ENCODE measurements at regions not wholly inside any gene's neighbourhood (a gene's known extent, or its start where the extent isn't known, plus 50 kb on each side); places are given as distances from the start of the nearest gene placed in this dataset.
A peak's percentile ranks its signal among the peaks of the same experiment; 100 is the strongest.
"Not testable (repeated sequence)": the region's sequence is repeated elsewhere in the genome, so short reads cannot be mapped to it uniquely, and the experiment has no call there.

DNA sequence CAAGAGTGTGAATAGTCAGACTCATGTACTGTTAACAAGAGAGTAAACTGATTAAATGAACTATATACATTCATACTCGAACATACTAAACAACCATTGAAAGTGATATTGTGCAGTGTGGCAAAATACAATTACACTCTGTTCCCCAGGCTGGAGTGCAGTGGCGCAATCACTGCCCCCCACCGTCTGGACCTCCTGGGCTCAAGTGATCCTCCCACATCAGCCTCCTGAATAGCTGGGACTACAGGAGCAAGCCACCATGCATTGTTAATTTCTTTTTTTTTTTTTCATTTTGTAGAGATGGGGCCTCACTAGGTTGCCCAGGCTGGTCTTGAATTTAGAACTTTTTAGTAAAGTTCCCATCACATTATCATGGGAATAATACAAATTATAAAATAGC, 77.3 kb upstream of the LSM14A start:
- Histone ChIP-seq H3K36me3 (no peaks in the 10 kb centered on the region), H3K9me3 (ENCODE audit: low read depth) (no peaks in the 10 kb centered on the region), H3K4me2 (no peak overlapping the region), H3K4me3 (no peak overlapping the region), H3K27ac (no peak overlapping the region), H3K4me1 (peaks cover 3% of the 10 kb centered on the region), H3K27me3 (no peaks in the 10 kb centered on the region), H2AFZ (replicated peaks) (no peak overlapping the region), H4K20me1 (ENCODE audit: low read depth) (no peaks in the 10 kb centered on the region), H3K9ac (no peak overlapping the region), H3F3A (ENCODE audit: low read depth) (no peaks in the 10 kb centered on the region), H3K79me2 (ENCODE audit: low read depth) (no peaks in the 10 kb centered on the region)
- no peak overlapping the region for H3K4me3 Mint-ChIP-seq
- H3K4me1 Mint-ChIP-seq = peaks cover 12% of the 10 kb centered on the region
- TF ChIP-seq EZH2phosphoT487 (IDR thresholded peaks at IDR 0.05) (no peak), EZH2 (IDR thresholded peaks at IDR 0.05) (no peak), CTCF (IDR thresholded peaks at IDR 0.05) (no peak)
- peaks cover 7% of the 10 kb centered on the region for H3K27me3 Mint-ChIP-seq (ENCODE audit: insufficient read depth, low read depth)
- H3K27ac Mint-ChIP-seq = no peak overlapping the region
- no peaks in the 10 kb centered on the region for H3K36me3 Mint-ChIP-seq
- DNase-seq (ENCODE audit: low spot score) = no peak
- H3K9me3 Mint-ChIP-seq = peaks cover 2% of the 10 kb centered on the region

DNA sequence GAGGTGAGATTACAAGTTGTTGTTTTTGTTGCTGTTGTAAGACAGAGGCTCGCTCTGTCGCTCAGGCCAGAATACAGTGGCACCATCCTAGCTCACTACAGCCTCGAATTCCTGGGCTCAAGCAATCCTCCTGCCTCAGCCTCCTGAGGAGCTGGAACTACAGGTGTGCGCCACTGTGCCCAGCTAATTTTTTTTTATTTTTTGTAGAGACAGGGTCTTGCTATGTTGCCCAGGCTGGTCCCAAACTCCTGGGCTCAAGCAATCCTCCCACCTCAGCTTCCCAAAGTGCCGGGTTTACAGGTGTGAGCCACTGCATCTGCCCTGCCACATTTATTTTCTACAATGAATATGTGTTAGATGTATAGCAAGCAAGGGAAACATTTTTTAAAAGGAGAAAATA, 76.9 kb upstream of the LSM14A start:
- H3K27ac Mint-ChIP-seq, H3K36me3 Mint-ChIP-seq, H3K27ac ChIP-seq: not testable (repeated sequence)

DNA sequence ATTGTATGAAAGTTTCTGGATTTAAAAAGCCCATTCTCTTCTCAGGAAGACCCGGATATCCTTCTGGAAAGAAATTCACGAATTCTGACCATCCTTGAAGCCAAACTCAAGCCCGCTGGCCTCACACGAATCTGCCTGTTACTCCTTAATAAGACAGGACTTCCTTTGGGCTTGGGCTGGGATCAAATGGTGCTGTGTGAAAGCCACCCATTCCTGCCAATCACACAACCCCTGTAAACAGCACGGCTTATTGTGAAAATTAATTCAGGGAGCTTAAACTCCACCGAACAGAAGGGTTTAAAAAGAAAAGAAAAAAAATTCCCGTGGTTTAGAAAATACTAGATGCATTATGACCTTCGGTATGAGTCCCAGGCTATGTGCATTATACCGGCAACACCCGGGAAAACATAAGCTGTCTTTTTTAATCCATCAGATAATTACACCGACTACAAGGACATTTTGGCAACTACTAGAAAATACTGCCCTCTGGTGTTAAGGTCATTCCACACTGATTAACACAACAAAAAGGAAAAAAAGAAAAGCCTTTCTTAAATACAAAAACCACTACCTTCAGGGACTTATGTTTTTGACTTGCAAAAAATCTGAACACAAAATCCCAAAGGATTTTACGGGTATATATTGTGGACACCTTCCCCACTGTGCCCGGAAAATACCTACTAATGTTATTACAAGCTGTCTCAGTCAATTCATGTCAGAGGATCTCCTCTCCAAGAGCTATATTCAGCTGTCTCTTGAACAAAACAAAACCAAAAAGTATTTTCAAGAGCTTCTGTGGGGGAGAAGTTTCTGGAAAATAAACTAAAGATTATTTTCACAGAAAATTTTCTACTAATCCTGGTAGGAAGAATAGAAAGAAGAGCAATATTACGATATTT, 76.0 kb upstream of the LSM14A start:
- Histone ChIP-seq H3K9ac (no peak overlapping the region), H3K36me3 (no peaks in the 10 kb centered on the region), H3K9me3 (ENCODE audit: low read depth) (no peaks in the 10 kb centered on the region), H2AFZ (replicated peaks) (peak overlapping the region; percentile 93), H3F3A (ENCODE audit: low read depth) (no peaks in the 10 kb centered on the region), H3K79me2 (ENCODE audit: low read depth) (no peaks in the 10 kb centered on the region), H3K4me2 (peak overlapping the region; percentile 71), H4K20me1 (ENCODE audit: low read depth) (no peaks in the 10 kb centered on the region), H3K4me3 (peak overlapping the region; percentile 37), H3K27ac (no peak overlapping the region), H3K4me1 (peaks cover 3% of the 10 kb centered on the region), H3K27me3 (no peaks in the 10 kb centered on the region)
- peaks cover 7% of the 10 kb centered on the region for H3K27me3 Mint-ChIP-seq (ENCODE audit: insufficient read depth, low read depth)
- DNase-seq (ENCODE audit: low spot score) = peak; percentile 80
- TF ChIP-seq EZH2phosphoT487 (IDR thresholded peaks at IDR 0.05) = no peak
- TF ChIP-seq EZH2 (IDR thresholded peaks at IDR 0.05) = no peak
- peak; percentile 83 for TF ChIP-seq CTCF (IDR thresholded peaks at IDR 0.05)
- peaks cover 12% of the 10 kb centered on the region for H3K4me1 Mint-ChIP-seq
- no peak overlapping the region for H3K27ac Mint-ChIP-seq
- H3K4me3 Mint-ChIP-seq = peak overlapping the region; percentile 70
- no peaks in the 10 kb centered on the region for H3K36me3 Mint-ChIP-seq
- peaks cover 2% of the 10 kb centered on the region for H3K9me3 Mint-ChIP-seq

More for the DNA sequence above, 76.9 kb upstream of the LSM14A start:
- H3K4me3 Mint-ChIP-seq; DNase-seq (ENCODE audit: low spot score); H3K27me3 ChIP-seq; H3K27me3 Mint-ChIP-seq (ENCODE audit: insufficient read depth, low read depth); H3K9ac ChIP-seq; H3K9me3 ChIP-seq (ENCODE audit: low read depth); H3F3A ChIP-seq (ENCODE audit: low read depth); H3K4me1 ChIP-seq; H3K4me2 ChIP-seq; H3K9me3 Mint-ChIP-seq; H4K20me1 ChIP-seq (ENCODE audit: low read depth); H3K79me2 ChIP-seq (ENCODE audit: low read depth); H3K36me3 ChIP-seq; H3K4me3 ChIP-seq: not testable (repeated sequence)
- H2AFZ ChIP-seq (replicated peaks) = peak overlapping the region; percentile 93
- H3K4me1 Mint-ChIP-seq = peaks cover 12% of the 10 kb centered on the region

GRCh38 chr19:34104096-34104495, 68.2 kb upstream of the LSM14A start:
- TF ChIP-seq EZH2 (IDR thresholded peaks at IDR 0.05) = no peak
- no peak for TF ChIP-seq EZH2phosphoT487 (IDR thresholded peaks at IDR 0.05)
- Histone ChIP-seq H3K4me3 (no peak overlapping the region), H2AFZ (replicated peaks) (no peak overlapping the region), H3K4me1 (no peaks in the 10 kb centered on the region), H3K27ac (no peak overlapping the region), H3K36me3 (no peaks in the 10 kb centered on the region), H3K9ac (no peak overlapping the region), H3K27me3 (no peaks in the 10 kb centered on the region), H3K79me2 (ENCODE audit: low read depth) (no peaks in the 10 kb centered on the region), H3K9me3 (ENCODE audit: low read depth) (no peaks in the 10 kb centered on the region), H4K20me1 (ENCODE audit: low read depth) (no peaks in the 10 kb centered on the region), H3K4me2 (no peak overlapping the region), H3F3A (ENCODE audit: low read depth) (no peaks in the 10 kb centered on the region)
- Mint-ChIP-seq H3K27me3 (ENCODE audit: insufficient read depth, low read depth) (peaks cover 5% of the 10 kb centered on the region), H3K4me1 (no peaks in the 10 kb centered on the region), H3K4me3 (no peak overlapping the region), H3K27ac (no peak overlapping the region), H3K36me3 (no peaks in the 10 kb centered on the region), H3K9me3 (no peaks in the 10 kb centered on the region)
- DNase-seq (ENCODE audit: low spot score) = no peak
